ENCODE measurements at regions not wholly inside any gene's neighbourhood (a gene's known extent, or its start where the extent isn't known, plus 50 kb on each side); places are given as distances from the start of the nearest gene placed in this dataset.
A peak's percentile ranks its signal among the peaks of the same experiment; 100 is the strongest.

- POLR2A ChIA-PET (ENCODE audit: partially characterized antibody): no interaction called here
- Histone ChIP-seq H3K4me3 (ENCODE audit: low read length in 2 of 2) (no peak overlapping the region), H3K9me3 (ENCODE audit: control insufficient read depth in 1 of 2, low read length in 2 of 2) (no peaks in the 10 kb centered on the region), H3K27ac (ENCODE audit: low read depth, low read length) (no peak overlapping the region), H3K27me3 (ENCODE audit: insufficient read depth, low read length) (no peaks in the 10 kb centered on the region), H3K36me3 (ENCODE audit: insufficient read depth, low read length) (no peaks in the 10 kb centered on the region), H3K4me1 (ENCODE audit: insufficient read depth, low read length) (no peaks in the 10 kb centered on the region)
- no peaks in the 10 kb centered on the region for H3K4me1 Mint-ChIP-seq
- peak overlapping the region in 1 of 7 donors; percentile 65 for H3K27ac Mint-ChIP-seq
- H3K4me3 Mint-ChIP-seq: no peak overlapping the region
- no peaks in the 10 kb centered on the region for H3K27me3 Mint-ChIP-seq
- no peaks in the 10 kb centered on the region for H3K36me3 Mint-ChIP-seq
- intact Hi-C loops (cut with micrococcal nuclease): no loop called here
- H3K9me3 Mint-ChIP-seq: peaks cover 0 to 5% (median 2%) of the 10 kb centered on the region in 8 donors
- DNase-seq: no peak
- CTCF ChIA-PET (ENCODE audit: partially characterized antibody): no interaction called here
These were observed 152.3 kb upstream of the LARGE1 start for GRCh38 chr22:34072585-34072984.

- DNase-seq: no peak
- intact Hi-C loops (cut with micrococcal nuclease): no loop called here
- H3K36me3 Mint-ChIP-seq: no peaks in the 10 kb centered on the region
- Histone ChIP-seq H3K27me3 (ENCODE audit: insufficient read depth, low read length) (no peaks in the 10 kb centered on the region), H3K4me1 (ENCODE audit: insufficient read depth, low read length) (no peaks in the 10 kb centered on the region), H3K36me3 (ENCODE audit: insufficient read depth, low read length) (no peaks in the 10 kb centered on the region), H3K27ac (ENCODE audit: low read depth, low read length) (no peak overlapping the region), H3K9me3 (ENCODE audit: control insufficient read depth in 1 of 2, low read length in 2 of 2) (no peaks in the 10 kb centered on the region), H3K4me3 (ENCODE audit: low read length in 2 of 2) (no peak overlapping the region)
- H3K4me1 Mint-ChIP-seq: no peaks in the 10 kb centered on the region
- H3K27ac Mint-ChIP-seq: no peak overlapping the region
- H3K27me3 Mint-ChIP-seq: no peaks in the 10 kb centered on the region
- POLR2A ChIA-PET (ENCODE audit: partially characterized antibody): no interaction called here
- peaks cover 0 to 6% (median 3%) of the 10 kb centered on the region in 8 donors for H3K9me3 Mint-ChIP-seq
- CTCF ChIA-PET (ENCODE audit: partially characterized antibody): no interaction called here
- no peak overlapping the region for H3K4me3 Mint-ChIP-seq
These were observed 160.2 kb upstream of the LARGE1 start for GRCh38 chr22:34080433-34080832.

GRCh38 chr22:34096770-34097169, 176.5 kb upstream of the LARGE1 start:
- Histone ChIP-seq H3K27ac (ENCODE audit: low read depth, low read length) (no peak overlapping the region), H3K36me3 (ENCODE audit: insufficient read depth, low read length) (no peaks in the 10 kb centered on the region), H3K4me1 (ENCODE audit: insufficient read depth, low read length) (no peaks in the 10 kb centered on the region), H3K9me3 (ENCODE audit: control insufficient read depth in 1 of 2, low read length in 2 of 2) (no peaks in the 10 kb centered on the region), H3K4me3 (ENCODE audit: low read length in 2 of 2) (no peak overlapping the region), H3K27me3 (ENCODE audit: insufficient read depth, low read length) (no peaks in the 10 kb centered on the region)
- Mint-ChIP-seq H3K27ac (no peak overlapping the region), H3K36me3 (no peaks in the 10 kb centered on the region), H3K4me3 (no peak overlapping the region), H3K4me1 (no peaks in the 10 kb centered on the region), H3K9me3 (peaks cover 5 to 25% (median 15%) of the 10 kb centered on the region in 8 donors), H3K27me3 (peaks cover 2 to 4% of the 10 kb centered on the region in 2 donors)
- POLR2A ChIA-PET (ENCODE audit: partially characterized antibody): no interaction called here
- no peak for DNase-seq
- intact Hi-C loops (cut with micrococcal nuclease): no loop called here
- CTCF ChIA-PET (ENCODE audit: partially characterized antibody): no interaction called here

DNA sequence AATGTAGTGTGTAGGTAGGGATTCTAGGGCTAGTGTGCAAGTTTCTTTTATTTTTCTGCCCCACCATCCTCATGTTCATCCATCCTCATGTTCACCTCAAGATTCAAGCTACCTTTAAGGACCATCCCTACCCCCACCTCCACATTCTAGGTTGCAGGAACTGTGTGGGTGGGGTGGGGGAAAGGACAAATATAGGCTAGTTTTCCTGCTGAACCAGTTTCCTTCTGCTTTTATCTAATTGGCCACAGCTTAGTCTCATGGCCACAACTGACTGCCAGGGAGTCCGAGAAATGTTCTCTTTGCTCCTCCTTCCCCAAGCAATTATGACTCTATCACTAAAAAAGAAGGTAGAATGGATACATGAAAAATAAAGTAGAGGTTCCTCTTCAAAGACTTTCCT, 179.0 kb upstream of the LARGE1 start:
- Mint-ChIP-seq H3K4me1 (no peaks in the 10 kb centered on the region), H3K9me3 (peaks cover 0 to 23% (median 13%) of the 10 kb centered on the region in 8 donors), H3K4me3 (no peak overlapping the region), H3K27ac (no peak overlapping the region), H3K36me3 (no peaks in the 10 kb centered on the region), H3K27me3 (peaks cover 2 to 4% of the 10 kb centered on the region in 2 donors)
- CTCF ChIA-PET (ENCODE audit: partially characterized antibody): no interaction called here
- no peak for DNase-seq
- Histone ChIP-seq H3K9me3 (ENCODE audit: control insufficient read depth in 1 of 2, low read length in 2 of 2) (no peaks in the 10 kb centered on the region), H3K27ac (ENCODE audit: low read depth, low read length) (no peak overlapping the region), H3K4me3 (ENCODE audit: low read length in 2 of 2) (no peak overlapping the region), H3K36me3 (ENCODE audit: insufficient read depth, low read length) (no peaks in the 10 kb centered on the region), H3K27me3 (ENCODE audit: insufficient read depth, low read length) (no peaks in the 10 kb centered on the region), H3K4me1 (ENCODE audit: insufficient read depth, low read length) (no peaks in the 10 kb centered on the region)
- intact Hi-C loops (cut with micrococcal nuclease): no loop called here
- POLR2A ChIA-PET (ENCODE audit: partially characterized antibody): no interaction called here

DNA sequence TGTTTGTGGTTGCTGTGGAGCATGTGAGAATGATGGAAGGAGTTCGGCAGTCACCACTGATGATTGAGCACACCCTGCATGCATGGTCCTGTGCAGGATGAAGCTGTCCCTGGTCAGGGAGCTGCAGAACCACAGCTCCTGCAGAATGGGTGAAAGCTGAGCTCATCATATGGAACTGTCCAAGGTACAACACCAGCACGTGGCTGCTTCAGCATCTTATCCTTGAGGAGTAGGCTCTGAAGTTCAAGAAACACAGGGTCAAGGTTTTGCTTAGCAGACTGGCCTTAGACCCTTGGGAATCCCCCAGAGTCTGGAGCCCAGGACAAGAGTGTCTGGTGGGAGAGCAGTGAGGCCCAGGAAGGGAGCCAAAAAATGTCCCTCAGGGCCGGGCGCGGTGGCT, 182.4 kb upstream of the LARGE1 start:
- Mint-ChIP-seq H3K4me3 (no peak overlapping the region), H3K36me3 (no peaks in the 10 kb centered on the region), H3K27ac (no peak overlapping the region), H3K27me3 (peaks cover 0 to 3% of the 10 kb centered on the region in 2 donors), H3K4me1 (no peaks in the 10 kb centered on the region), H3K9me3 (peaks cover 0 to 14% (median 9%) of the 10 kb centered on the region in 8 donors)
- DNase-seq: no peak
- no peaks in the 10 kb centered on the region for H3K36me3 ChIP-seq (ENCODE audit: insufficient read depth, low read length)
- intact Hi-C loops (cut with micrococcal nuclease): no loop called here
- no peaks in the 10 kb centered on the region for H3K4me1 ChIP-seq (ENCODE audit: insufficient read depth, low read length)
- H3K4me3 ChIP-seq (ENCODE audit: low read length in 2 of 2): no peak overlapping the region
- no peak overlapping the region for H3K27ac ChIP-seq (ENCODE audit: low read depth, low read length)
- H3K9me3 ChIP-seq (ENCODE audit: control insufficient read depth in 1 of 2, low read length in 2 of 2): no peaks in the 10 kb centered on the region
- ChIA-PET CTCF (ENCODE audit: partially characterized antibody) (no interaction called here), POLR2A (ENCODE audit: partially characterized antibody) (no interaction called here)
- H3K27me3 ChIP-seq (ENCODE audit: insufficient read depth, low read length): no peaks in the 10 kb centered on the region

- Histone ChIP-seq H3K36me3 (ENCODE audit: insufficient read depth, low read length) (no peaks in the 10 kb centered on the region), H3K9me3 (ENCODE audit: control insufficient read depth in 1 of 2, low read length in 2 of 2) (no peaks in the 10 kb centered on the region), H3K4me1 (ENCODE audit: insufficient read depth, low read length) (no peaks in the 10 kb centered on the region), H3K27ac (ENCODE audit: low read depth, low read length) (no peak overlapping the region), H3K27me3 (ENCODE audit: insufficient read depth, low read length) (no peaks in the 10 kb centered on the region), H3K4me3 (ENCODE audit: low read length in 2 of 2) (no peak overlapping the region)
- peaks cover 0 to 2% of the 10 kb centered on the region in 2 donors for H3K27me3 Mint-ChIP-seq
- POLR2A ChIA-PET (ENCODE audit: partially characterized antibody): no interaction called here
- intact Hi-C loops (cut with micrococcal nuclease): no loop called here
- H3K4me3 Mint-ChIP-seq: no peak overlapping the region
- CTCF ChIA-PET (ENCODE audit: partially characterized antibody): no interaction called here
- H3K36me3 Mint-ChIP-seq: no peaks in the 10 kb centered on the region
- no peaks in the 10 kb centered on the region for H3K4me1 Mint-ChIP-seq
- peaks cover 0 to 9% (median 3%) of the 10 kb centered on the region in 8 donors for H3K9me3 Mint-ChIP-seq
- no peak overlapping the region for H3K27ac Mint-ChIP-seq
- DNase-seq: no peak
These were observed 185.3 kb upstream of the LARGE1 start for GRCh38 chr22:34105461-34106062.

DNA sequence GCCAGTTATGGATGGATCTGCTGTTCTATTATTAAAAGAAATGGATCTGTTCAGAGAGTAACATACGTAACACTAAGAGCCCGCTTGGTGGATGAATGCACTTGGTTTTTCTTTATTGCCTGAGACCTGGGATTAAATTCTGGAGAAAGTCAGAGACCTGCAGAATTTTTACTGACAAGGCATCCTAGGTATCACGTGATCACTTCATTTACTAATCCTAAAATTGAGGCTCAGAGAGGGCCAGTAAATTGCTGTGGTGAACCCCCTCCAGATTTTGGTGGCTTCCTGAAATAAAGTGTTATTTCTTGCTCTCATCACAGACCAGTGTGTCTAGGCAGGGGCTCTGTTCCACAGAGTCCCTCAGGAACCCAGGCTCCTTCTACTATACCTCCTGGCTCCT, 187.9 kb upstream of the LARGE1 start:
- Histone ChIP-seq H3K36me3 (ENCODE audit: insufficient read depth, low read length) (no peaks in the 10 kb centered on the region), H3K27ac (ENCODE audit: low read depth, low read length) (no peak overlapping the region), H3K27me3 (ENCODE audit: insufficient read depth, low read length) (no peaks in the 10 kb centered on the region), H3K9me3 (ENCODE audit: control insufficient read depth in 1 of 2, low read length in 2 of 2) (no peaks in the 10 kb centered on the region), H3K4me3 (ENCODE audit: low read length in 2 of 2) (no peak overlapping the region), H3K4me1 (ENCODE audit: insufficient read depth, low read length) (no peaks in the 10 kb centered on the region)
- POLR2A ChIA-PET (ENCODE audit: partially characterized antibody): no interaction called here
- Mint-ChIP-seq H3K9me3 (peaks cover 0 to 4% (median 2%) of the 10 kb centered on the region in 8 donors), H3K27ac (no peak overlapping the region), H3K4me1 (no peaks in the 10 kb centered on the region), H3K36me3 (no peaks in the 10 kb centered on the region), H3K4me3 (no peak overlapping the region), H3K27me3 (peaks cover 0 to 2% of the 10 kb centered on the region in 2 donors)
- intact Hi-C loops (cut with micrococcal nuclease): no loop called here
- CTCF ChIA-PET (ENCODE audit: partially characterized antibody): no interaction called here
- no peak for DNase-seq

Measured in CD4-positive, alpha-beta memory T cell (primary cell).